HL-60 (cell line): ENCODE measurements at regions not wholly inside any gene's neighbourhood (a gene's known extent, or its start where the extent isn't known, plus 50 kb on each side); places are given as distances from the start of the nearest gene placed in this dataset.

Experiments
- DNase-seq, 2 experiments: peaks; one replicate each; pipeline ENCODE4 v3.0.0-alpha.2; 2010 to 2020; ENCODE audit warnings: low read depth in 1 of 2, low spot score in 1 of 2
- H3K27ac ChIP-seq: fragments of 250-450 bp; sonication (Bioruptor Pico); replicated peaks from 2 replicates; pipeline ENCODE4 v1.5.1; 2020; ENCODE audit warnings: mild to moderate bottlenecking, moderate library complexity
- H3K27me3 ChIP-seq: fragments of 250-450 bp; sonication (Bioruptor Pico); 2 replicates; pipeline ENCODE4 v1.5.1; 2021; ENCODE audit warnings: mild to moderate bottlenecking, moderate library complexity; ENCODE audit not compliant: insufficient read depth, poor library complexity, severe bottlenecking
- H3K4me3 ChIP-seq: replicated peaks from 2 replicates; pipeline ENCODE4 v1.5.1; 2011; ENCODE audit warnings: mild to moderate bottlenecking, control low read depth, low read length; ENCODE audit not compliant: insufficient read depth
- GABPA ChIP-seq: IDR thresholded peaks from 2 replicates; pipeline ENCODE4 v1.6.1; 2012; ENCODE audit warnings: low read depth
- POLR2AphosphoS5 ChIP-seq: IDR thresholded peaks from 2 replicates; pipeline ENCODE4 v1.6.1; 2012; ENCODE audit warnings: low read depth
- SPI1 ChIP-seq: IDR thresholded peaks from 2 replicates; pipeline ENCODE4 v1.6.1; 2012; ENCODE audit warnings: low read depth, mild to moderate bottlenecking, borderline replicate concordance
- TF ChIP-seq, protein P1 (sequence below): IDR thresholded peaks from 2 replicates; pipeline ENCODE4 v1.6.1; 2012; ENCODE audit warnings: low read depth; ENCODE audit not compliant: insufficient replicate concordance
- TF ChIP-seq, protein P2 (sequence below): IDR thresholded peaks from one replicate; pipeline ENCODE4 v1.5.1; 2011; ENCODE audit warnings: low read length, control low read depth, inconsistent platforms; ENCODE audit not compliant: insufficient read depth

DNA sequence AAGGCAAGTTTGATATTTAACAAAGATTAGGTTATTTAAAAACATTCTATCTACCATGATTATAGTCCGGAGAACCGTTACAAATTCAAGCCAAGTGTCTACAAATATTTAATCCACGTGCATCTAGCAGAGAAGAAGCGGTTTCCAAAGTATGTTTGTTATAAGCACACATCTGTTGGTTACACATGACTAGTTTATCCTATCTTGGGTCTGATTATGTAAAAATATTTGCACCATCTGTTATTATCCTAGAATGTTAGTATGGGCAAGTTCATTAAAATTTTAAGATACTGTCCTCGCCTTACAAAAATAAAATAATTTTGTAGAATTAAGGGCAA, 289.2 kb upstream of the VSTM2A start:
- no peak for DNase-seq
- Histone ChIP-seq H3K27ac (no peak overlapping the region), H3K4me3 (no peak overlapping the region), H3K27me3 (no peaks in the 10 kb centered on the region)
- TF ChIP-seq POLR2AphosphoS5: no peak
- no peak for TF ChIP-seq GABPA
- TF ChIP-seq SPI1: no peak
- TF ChIP-seq, protein P1, sequence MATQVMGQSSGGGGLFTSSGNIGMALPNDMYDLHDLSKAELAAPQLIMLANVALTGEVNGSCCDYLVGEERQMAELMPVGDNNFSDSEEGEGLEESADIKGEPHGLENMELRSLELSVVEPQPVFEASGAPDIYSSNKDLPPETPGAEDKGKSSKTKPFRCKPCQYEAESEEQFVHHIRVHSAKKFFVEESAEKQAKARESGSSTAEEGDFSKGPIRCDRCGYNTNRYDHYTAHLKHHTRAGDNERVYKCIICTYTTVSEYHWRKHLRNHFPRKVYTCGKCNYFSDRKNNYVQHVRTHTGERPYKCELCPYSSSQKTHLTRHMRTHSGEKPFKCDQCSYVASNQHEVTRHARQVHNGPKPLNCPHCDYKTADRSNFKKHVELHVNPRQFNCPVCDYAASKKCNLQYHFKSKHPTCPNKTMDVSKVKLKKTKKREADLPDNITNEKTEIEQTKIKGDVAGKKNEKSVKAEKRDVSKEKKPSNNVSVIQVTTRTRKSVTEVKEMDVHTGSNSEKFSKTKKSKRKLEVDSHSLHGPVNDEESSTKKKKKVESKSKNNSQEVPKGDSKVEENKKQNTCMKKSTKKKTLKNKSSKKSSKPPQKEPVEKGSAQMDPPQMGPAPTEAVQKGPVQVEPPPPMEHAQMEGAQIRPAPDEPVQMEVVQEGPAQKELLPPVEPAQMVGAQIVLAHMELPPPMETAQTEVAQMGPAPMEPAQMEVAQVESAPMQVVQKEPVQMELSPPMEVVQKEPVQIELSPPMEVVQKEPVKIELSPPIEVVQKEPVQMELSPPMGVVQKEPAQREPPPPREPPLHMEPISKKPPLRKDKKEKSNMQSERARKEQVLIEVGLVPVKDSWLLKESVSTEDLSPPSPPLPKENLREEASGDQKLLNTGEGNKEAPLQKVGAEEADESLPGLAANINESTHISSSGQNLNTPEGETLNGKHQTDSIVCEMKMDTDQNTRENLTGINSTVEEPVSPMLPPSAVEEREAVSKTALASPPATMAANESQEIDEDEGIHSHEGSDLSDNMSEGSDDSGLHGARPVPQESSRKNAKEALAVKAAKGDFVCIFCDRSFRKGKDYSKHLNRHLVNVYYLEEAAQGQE: no peak
- TF ChIP-seq, protein P2, sequence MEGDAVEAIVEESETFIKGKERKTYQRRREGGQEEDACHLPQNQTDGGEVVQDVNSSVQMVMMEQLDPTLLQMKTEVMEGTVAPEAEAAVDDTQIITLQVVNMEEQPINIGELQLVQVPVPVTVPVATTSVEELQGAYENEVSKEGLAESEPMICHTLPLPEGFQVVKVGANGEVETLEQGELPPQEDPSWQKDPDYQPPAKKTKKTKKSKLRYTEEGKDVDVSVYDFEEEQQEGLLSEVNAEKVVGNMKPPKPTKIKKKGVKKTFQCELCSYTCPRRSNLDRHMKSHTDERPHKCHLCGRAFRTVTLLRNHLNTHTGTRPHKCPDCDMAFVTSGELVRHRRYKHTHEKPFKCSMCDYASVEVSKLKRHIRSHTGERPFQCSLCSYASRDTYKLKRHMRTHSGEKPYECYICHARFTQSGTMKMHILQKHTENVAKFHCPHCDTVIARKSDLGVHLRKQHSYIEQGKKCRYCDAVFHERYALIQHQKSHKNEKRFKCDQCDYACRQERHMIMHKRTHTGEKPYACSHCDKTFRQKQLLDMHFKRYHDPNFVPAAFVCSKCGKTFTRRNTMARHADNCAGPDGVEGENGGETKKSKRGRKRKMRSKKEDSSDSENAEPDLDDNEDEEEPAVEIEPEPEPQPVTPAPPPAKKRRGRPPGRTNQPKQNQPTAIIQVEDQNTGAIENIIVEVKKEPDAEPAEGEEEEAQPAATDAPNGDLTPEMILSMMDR: no peak

DNA sequence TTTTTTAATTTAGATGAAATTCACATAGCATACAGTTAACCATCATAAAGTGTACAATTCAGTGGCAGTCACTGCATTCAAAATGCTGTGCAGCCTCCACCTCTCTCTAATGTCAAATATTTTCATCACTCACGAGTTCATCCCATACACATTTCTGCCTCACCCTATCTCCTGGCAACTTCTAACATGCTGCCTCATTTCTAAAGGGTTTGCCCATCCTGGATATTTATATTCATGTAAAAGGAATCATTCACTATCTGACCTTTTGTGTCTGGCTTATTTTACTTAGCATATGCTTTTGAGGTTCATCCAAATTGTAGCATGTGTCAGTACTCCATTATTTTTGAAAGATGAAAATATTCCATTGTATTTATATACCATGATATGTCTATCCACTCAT, 286.9 kb upstream of the VSTM2A start:
- no peak for TF ChIP-seq POLR2AphosphoS5
- TF ChIP-seq GABPA: no peak
- TF ChIP-seq SPI1: no peak
- TF ChIP-seq, protein P1: no peak
- TF ChIP-seq, protein P2: no peak
- H3K27me3 ChIP-seq: no peaks in the 10 kb centered on the region
- H3K4me3 ChIP-seq: no peak overlapping the region
- no peak overlapping the region for H3K27ac ChIP-seq
- DNase-seq: no peak

DNA sequence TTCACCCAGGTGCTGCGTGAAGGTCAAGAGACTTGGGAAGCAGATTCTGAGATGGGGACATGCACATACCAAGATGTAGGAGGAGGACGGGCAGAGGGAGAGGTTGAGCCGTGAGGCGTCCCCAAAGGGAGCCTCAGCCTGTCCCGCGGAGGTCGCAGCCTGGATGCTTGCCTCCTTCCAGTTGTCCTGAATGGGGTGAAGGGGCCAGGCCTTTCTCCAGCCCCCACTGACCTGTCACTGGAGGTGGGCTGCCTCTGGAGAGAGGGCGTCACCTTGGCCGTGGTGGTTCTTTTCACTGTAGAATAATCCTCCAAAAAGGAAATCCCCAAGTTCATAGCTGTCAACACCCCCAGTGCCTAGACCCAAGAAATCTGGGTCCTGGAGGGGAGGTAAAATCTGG, 283.0 kb upstream of the VSTM2A start:
- Histone ChIP-seq H3K27me3 (no peaks in the 10 kb centered on the region), H3K4me3 (no peak overlapping the region), H3K27ac (no peak overlapping the region)
- DNase-seq: no peak
- TF ChIP-seq, protein P1: no peak
- TF ChIP-seq, protein P2: no peak
- no peak for TF ChIP-seq SPI1
- TF ChIP-seq GABPA: no peak
- TF ChIP-seq POLR2AphosphoS5: no peak
